HG02884 (cell line): ENCODE measurements at regions not wholly inside any gene's neighbourhood (a gene's known extent, or its start where the extent isn't known, plus 50 kb on each side); places are given as distances from the start of the nearest gene placed in this dataset.

Experiments used
- ATAC-seq: cut with Tn5 transposase; IDR thresholded peaks from one replicate; pipeline ENCODE4 v1.9.1; 2021; ENCODE audit warnings: mild to moderate bottlenecking, moderate library complexity; ENCODE audit not compliant: unreplicated experiment

GRCh38 chr12:77368379-77368778 lies 303.0 kb upstream of the E2F7 start:
- no peak for ATAC-seq

- ATAC-seq = no peak
Measured at GRCh38 chr12:77366616-77367015, 301.2 kb upstream of the E2F7 start.

- ATAC-seq = no peak
Measured at GRCh38 chr12:77364400-77364799, 299.0 kb upstream of the E2F7 start.

- no peak for ATAC-seq
Measured at GRCh38 chr12:77362509-77363210, 297.3 kb upstream of the E2F7 start.

GRCh38 chr12:77357655-77358054 lies 292.3 kb upstream of the E2F7 start:
- ATAC-seq = no peak

- no peak for ATAC-seq
Measured at GRCh38 chr12:77354766-77355362, 289.5 kb upstream of the E2F7 start.

GRCh38 chr12:77352946-77353345 lies 287.6 kb upstream of the E2F7 start:
- ATAC-seq = no peak

- ATAC-seq = no peak
Measured at GRCh38 chr12:77351860-77352259, 286.5 kb upstream of the E2F7 start.

- ATAC-seq = no peak
Measured at GRCh38 chr12:77349689-77350370, 284.5 kb upstream of the E2F7 start.

- no peak for ATAC-seq
Measured at GRCh38 chr12:77347017-77347416, 281.6 kb upstream of the E2F7 start.

- ATAC-seq = no peak
Measured at GRCh38 chr12:77345336-77345735, 280.0 kb upstream of the E2F7 start.

GRCh38 chr12:77344651-77345050 lies 279.3 kb upstream of the E2F7 start:
- ATAC-seq = no peak

GRCh38 chr12:77343291-77343690 lies 277.9 kb upstream of the E2F7 start:
- ATAC-seq = no peak

- ATAC-seq = no peak
Measured at GRCh38 chr12:77342253-77342652, 276.9 kb upstream of the E2F7 start.

- no peak for ATAC-seq
Measured at GRCh38 chr12:77339610-77340009, 274.2 kb upstream of the E2F7 start.

- ATAC-seq = no peak
Measured at GRCh38 chr12:77337362-77337761, 272.0 kb upstream of the E2F7 start.

GRCh38 chr12:77334806-77335205 lies 269.4 kb upstream of the E2F7 start:
- no peak for ATAC-seq

- ATAC-seq = no peak
Measured at GRCh38 chr12:77328326-77328725, 263.0 kb upstream of the E2F7 start.

- no peak for ATAC-seq
Measured at GRCh38 chr12:77325511-77326236, 260.3 kb upstream of the E2F7 start.

- peak; percentile 86 for ATAC-seq
Measured at GRCh38 chr12:77324763-77325468, 259.5 kb upstream of the E2F7 start.

- ATAC-seq = peak; percentile 13
Measured at GRCh38 chr12:77324416-77324762, 259.0 kb upstream of the E2F7 start.
